Forelimb muscle (tissue), 1 donor: ENCODE measurements at regions not wholly inside any gene's neighbourhood (a gene's known extent, or its start where the extent isn't known, plus 50 kb on each side); places are given as distances from the start of the nearest gene placed in this dataset.

ENCODE experiments used
- DNase-seq: peaks from one replicate; pipeline ENCODE4 v3.0.0-alpha.2; 2013; ENCODE audit warnings: low read depth

DNA sequence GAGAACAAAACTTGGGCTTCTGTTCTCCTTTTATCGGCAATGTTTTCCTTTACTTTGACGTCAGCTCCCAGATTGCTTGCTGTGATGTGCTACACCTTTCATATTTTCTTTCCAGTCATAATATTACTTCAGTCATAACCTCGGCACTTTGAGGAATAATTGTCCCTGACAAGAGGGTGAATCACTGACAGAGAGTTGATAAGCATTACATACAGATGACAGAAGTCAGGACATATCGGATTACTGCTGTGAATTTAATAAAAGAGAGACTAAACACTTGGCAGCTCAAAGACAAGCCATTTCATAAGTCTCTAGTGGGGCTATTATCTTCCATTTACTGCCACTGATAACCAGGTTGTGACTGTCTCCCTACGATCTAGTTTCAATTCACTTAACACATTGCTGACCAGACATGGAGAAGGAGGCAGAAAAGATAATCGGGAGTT, 362.1 kb upstream of the ARRDC4 start:
- no peak for DNase-seq

GRCh38 chr15:97600190-97600589, 360.3 kb upstream of the ARRDC4 start:
- DNase-seq: no peak

DNA sequence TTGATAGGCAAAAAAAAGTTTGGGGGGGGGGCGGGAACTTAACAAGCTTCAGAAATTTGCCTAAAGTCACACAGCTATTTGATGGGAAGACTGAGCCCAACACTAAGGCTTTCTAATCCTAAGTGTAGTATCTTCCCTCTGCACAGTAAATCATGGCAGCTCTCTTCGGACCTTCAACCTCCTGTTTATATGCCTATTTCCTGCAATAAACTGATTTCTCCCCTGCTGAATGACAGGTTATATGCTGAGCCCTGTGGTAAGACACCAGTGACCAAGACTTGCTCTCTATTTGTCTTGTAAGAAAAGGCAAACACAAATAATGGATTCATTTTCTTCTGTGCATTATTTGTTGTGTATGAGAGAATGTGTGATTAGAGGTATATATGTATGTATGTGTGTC, 355.8 kb upstream of the ARRDC4 start:
- DNase-seq: no peak

- DNase-seq: no peak
Observed at GRCh38 chr15:97615114-97615513, 345.4 kb upstream of the ARRDC4 start.

DNA sequence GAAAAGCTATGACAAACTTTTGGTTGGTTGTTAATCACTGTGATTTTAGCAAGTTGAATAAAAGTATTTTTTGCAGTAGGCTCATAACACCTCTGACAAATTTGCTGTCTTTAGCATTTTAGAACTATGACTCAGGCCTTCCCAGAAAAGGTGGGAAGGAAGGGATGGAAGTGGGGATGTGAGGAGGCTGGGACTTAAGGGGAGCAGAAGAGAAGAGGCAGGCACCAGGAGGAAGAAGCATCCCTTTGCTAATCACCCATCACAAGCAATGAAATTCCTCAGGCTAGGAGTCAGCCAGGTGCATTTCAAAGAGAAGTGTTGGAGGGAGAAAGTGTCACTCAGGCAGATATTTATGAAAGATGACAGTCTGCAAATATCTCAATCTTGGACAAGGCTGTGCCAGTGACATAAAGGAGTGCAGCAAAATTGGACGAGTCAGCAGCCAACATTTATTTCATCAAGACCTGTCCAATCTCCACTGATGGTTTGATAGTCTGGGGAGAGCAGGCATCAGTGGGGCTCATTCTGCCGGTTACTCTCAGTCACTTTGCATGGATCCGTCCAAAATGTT, 337.3 kb upstream of the ARRDC4 start:
- no peak for DNase-seq

DNA sequence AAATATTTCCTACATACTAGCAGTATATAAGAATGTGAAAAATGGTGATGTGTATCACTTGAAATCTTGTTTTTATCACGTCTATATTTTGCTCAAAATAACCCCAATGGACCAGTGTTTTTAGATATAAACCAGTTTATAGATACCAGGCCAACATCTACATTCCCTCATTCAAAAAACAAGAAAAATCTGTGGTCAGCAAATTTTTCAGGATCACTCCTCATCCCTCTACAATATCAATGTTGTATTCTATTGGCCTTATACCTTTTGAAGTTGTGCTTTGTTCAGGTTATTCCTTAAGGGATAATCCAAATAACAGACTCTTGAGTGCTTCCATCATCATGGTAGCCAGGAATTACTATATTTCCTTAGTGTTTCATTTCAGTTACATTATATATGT, 332.9 kb upstream of the ARRDC4 start:
- DNase-seq: no peak

GRCh38 chr15:97645758-97646157, 314.7 kb upstream of the ARRDC4 start:
- no peak for DNase-seq

GRCh38 chr15:97648728-97649127, 311.8 kb upstream of the ARRDC4 start:
- DNase-seq: no peak

DNA sequence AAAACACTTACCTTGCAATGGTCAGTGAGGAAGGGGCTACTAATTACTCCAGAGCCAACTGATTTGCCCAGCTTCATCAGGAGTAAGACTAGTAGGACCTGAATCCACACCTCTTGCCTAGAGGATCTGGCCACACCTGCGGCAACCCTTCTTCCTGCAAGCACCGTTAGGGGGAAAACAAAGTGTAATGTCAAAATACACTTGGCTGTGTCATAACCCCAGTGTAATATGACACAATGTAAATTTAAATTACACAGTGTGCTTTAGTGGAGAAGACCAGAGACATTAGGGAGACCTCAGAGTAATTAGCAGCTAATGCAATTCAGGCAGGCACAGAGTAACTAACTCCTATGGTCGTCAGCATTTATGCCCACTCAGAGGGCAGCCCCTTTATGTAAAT, 308.5 kb upstream of the ARRDC4 start:
- DNase-seq: no peak

DNA sequence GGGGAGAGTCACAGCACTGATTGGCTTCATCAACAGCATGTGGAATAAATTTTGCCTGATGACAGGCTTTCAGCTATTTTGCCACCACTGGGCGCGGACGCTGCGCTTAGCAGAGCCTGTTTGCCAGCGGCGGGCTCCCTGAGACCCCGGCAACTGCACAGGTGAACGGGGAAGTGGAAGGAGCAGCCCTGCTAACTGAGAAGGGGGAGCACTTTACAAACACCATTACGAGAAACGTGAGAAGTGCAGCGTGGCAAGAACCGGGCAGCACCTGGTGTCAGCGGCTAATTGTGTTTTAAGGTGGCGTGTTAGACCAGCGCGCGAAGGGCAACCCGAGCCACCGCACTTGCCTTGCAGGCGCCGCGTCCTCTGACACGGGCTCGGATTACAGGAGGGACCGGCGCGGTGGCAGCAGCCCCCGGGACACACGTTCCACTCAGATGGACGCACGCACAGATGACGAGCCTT, 307.8 kb upstream of the ARRDC4 start:
- DNase-seq: no peak

GRCh38 chr15:97653896-97654295, 306.6 kb upstream of the ARRDC4 start:
- DNase-seq: no peak

DNA sequence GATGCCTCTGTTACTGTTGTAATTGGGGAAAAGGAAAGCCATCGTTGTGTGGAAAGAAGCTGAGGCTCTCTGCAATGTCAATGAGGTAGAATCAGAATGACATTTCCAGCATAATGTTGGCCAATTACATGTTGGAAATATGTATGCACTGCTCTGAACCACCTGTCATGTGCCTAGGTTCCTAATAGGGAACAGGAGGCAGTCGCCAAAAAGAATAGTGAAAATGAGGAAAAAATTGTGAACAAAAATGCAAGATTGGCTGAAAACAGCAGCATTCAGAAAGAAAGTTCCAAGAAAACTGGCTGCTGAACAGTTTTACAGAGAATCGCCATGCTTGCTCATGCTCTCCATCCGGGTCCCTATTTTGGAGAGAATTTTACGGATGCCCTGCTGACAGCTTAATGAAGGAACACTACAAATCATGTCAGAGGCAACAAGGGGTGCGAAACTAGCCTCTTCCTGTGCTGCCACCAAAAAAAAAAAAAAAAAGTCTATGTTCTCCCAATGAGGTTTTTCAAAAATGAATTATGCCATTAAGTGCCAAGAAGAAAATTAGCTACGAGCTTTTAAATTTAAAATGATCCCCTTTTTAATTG, 305.9 kb upstream of the ARRDC4 start:
- peak; percentile 6 for DNase-seq

GRCh38 chr15:97661796-97662195, 298.7 kb upstream of the ARRDC4 start:
- DNase-seq: no peak

DNA sequence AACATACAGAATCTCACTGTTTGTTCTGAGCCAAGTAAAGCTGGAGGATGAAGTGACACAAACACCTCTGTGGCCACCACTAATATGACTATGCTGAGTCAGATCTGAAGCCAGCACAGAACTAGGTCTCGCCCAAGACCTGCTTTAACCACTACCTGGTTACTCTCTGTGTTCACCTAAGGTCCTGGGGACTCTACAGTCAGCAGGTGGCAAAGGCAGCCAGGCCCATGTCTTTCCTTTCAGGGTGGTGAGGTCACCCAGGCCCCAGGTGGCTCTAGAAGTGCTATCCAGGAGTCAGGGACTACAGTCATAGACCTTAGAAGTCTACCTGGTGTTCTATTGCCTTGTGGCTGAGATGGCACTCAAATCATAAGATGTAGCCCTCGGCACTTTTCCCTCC, 287.9 kb upstream of the ARRDC4 start:
- no peak for DNase-seq

GRCh38 chr15:97678656-97679055, 281.8 kb upstream of the ARRDC4 start:
- no peak for DNase-seq

- DNase-seq: no peak
Observed at GRCh38 chr15:97679106-97679688, 281.3 kb upstream of the ARRDC4 start.

GRCh38 chr15:97680606-97681220, 279.8 kb upstream of the ARRDC4 start:
- no peak for DNase-seq

DNA sequence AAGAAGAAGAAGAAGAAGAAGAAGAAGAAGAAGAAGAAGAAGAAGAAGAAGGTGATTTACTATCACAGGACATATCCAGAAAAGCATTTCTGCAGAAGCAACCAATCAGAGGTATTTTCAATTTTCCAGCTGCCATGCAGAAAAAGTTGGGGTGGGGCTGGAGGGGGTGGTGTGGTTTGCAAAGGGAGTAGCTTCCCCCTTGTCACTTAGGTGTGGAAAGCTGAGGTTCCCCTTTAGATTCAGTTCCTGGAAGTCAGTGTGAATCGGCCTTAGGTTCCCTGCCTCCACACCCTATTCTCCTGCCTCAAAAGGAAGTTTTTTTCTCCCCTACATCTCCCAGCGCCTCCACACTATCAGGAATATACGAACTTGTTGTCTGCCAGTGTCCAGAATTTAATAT, 276.7 kb upstream of the ARRDC4 start:
- DNase-seq: no peak

DNA sequence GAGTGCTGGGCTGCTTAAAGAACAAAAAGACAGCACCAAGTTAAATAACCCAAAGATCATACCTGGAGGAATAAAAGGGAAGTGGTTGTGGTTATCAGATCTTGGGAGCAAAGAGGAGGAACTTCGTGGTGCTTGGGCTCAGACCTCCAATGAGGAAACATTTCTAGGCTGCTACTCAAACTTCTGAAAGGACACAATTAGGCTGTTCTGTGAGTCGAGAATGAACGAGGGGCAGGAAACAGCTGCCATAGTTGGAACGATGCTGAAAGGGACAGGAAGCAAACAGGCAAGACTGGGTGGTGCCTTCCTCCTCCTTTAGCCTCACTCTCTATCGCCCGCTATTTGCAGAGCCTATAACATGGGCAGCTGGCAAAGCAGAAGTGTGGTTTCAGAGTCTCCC, 276.3 kb upstream of the ARRDC4 start:
- DNase-seq: no peak

DNA sequence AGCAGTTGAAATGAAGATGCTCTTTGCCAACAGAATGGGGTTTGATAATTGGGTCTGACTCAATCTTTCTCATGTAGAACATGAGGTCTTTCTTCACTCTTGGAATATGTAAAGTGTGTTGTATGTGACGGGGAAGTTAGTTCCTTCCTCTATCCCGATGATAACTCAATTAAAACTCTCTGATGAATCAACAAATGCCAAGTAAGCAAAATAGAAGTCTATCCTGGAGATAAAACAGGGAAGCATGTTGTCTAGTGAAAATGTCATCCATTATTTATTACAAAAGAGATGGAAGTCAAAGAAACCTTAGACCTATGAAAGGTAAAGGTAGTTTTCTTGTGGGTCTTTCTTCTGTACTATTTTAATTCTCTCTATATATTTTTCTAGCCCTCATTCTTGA, 274.2 kb upstream of the ARRDC4 start:
- DNase-seq: no peak

DNA sequence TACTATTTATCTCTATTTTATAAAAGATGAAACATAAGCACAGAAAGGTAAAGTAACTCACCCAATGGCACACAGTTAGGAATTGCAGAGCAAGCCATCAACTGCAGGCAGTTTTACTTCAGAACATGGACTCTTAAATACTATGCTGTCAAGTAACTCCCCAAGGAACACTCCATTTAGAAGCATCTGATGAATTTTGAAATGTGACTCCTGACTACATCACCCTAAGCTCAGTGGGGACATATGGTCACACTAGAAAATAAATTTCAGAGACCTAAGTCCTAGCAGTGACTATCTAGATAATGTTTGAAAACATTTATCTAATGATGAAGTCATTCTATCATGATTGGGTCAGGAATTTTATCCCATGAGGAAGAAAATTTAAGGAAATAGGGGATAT, 272.8 kb upstream of the ARRDC4 start:
- no peak for DNase-seq

DNA sequence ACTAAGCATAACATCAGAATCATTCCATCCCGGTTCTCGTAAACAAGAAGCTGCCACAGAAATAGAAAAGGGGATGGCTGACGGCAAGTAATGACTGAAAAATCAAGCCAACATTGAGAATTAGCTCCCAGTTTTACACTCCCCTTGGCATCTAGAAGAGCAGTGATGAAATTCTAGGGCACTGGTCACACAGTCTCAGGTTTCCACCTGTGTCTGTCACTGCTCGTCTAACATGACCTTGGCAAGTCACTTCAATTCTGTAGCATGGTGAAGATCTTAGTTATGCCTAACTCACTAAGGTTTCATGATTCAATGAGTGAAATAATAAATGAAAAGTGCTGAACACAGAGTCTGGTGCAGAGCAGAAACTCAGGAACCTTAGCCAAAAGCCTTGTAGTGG, 272.3 kb upstream of the ARRDC4 start:
- no peak for DNase-seq

- no peak for DNase-seq
Observed at GRCh38 chr15:97688886-97689285, 271.6 kb upstream of the ARRDC4 start.
